ENCODE measurements at regions not wholly inside any gene's neighbourhood (a gene's known extent, or its start where the extent isn't known, plus 50 kb on each side); places are given as distances from the start of the nearest gene placed in this dataset.

GRCh38 chr5:2239201-2239910 lies 356.6 kb upstream of the IRX4 start:
- no peak overlapping the region for H3K4me3 ChIP-seq (replicated peaks in 1 of 3; ENCODE audit: insufficient read depth in 1 of 3, low read depth in 1 of 3, low read length in 3 of 3)
- no peak overlapping the region for H3K27ac ChIP-seq (ENCODE audit: insufficient read depth, low read depth, low read length)
- dilution Hi-C loops (cut with MboI; ENCODE audit: extremely low pct_ligation_motif_present, low sequenced_read_pairs) (no loop called here), intact Hi-C loops (cut with micrococcal nuclease) (no loop called here)
- no peak overlapping the region for H3K4me2 ChIP-seq (ENCODE audit: insufficient read depth, low read length)
- no peak for DNase-seq (ENCODE audit: low read depth, low spot score)
- no peaks in the 10 kb centered on the region for H3K27me3 ChIP-seq (ENCODE audit: control insufficient read depth in 2 of 2, insufficient read depth in 2 of 2, low read length in 2 of 2)
- no peaks in the 10 kb centered on the region for H3K4me1 ChIP-seq (ENCODE audit: control insufficient read depth, extremely low read depth, insufficient read depth, low read length)
- H4K20me1 ChIP-seq (replicated peaks; ENCODE audit: control insufficient read depth, extremely low read depth, insufficient read depth, low read length) = no peaks in the 10 kb centered on the region
- no peak overlapping the region for H3K9ac ChIP-seq (replicated peaks; ENCODE audit: extremely low read depth, insufficient read depth, low read length)
- H3K9me3 ChIP-seq (replicated peaks; ENCODE audit: control insufficient read depth, insufficient read depth, low read length) = peaks cover 5% of the 10 kb centered on the region
- no TSS peak for BruUV-seq (replicated peaks)
- TF ChIP-seq JUN (IDR thresholded peaks at IDR 0.05; ENCODE audit: borderline replicate concordance, insufficient read depth, insufficient read length, low read depth) (no peak), POLR2A (IDR thresholded peaks at IDR 0.05; ENCODE audit: low read depth, low read length) (no peak), EZH2 (IDR thresholded peaks at IDR 0.05; ENCODE audit: borderline replicate concordance, low read depth, low read length, severe bottlenecking) (no peak), MYC (IDR thresholded peaks at IDR 0.05; ENCODE audit: low read depth, low read length) (no peak), MAX (IDR thresholded peaks at IDR 0.05; ENCODE audit: insufficient read depth, insufficient read length) (no peak), POLR2AphosphoS5 (IDR thresholded peaks at IDR 0.05; ENCODE audit: insufficient read depth, low read depth, low read length) (no peak), GATA2 (IDR thresholded peaks at IDR 0.05; ENCODE audit: insufficient read depth, insufficient read length, low read depth, low read length) (no peak), CTCF (IDR thresholded peaks at IDR 0.05; ENCODE audit: extremely low read depth in 1 of 2, insufficient read depth in 1 of 2, low read depth in 1 of 2, low read length in 2 of 2) (no peak), FOS (IDR thresholded peaks at IDR 0.05; ENCODE audit: borderline replicate concordance, insufficient read depth, low read length) (no peak)
- no peaks in the 10 kb centered on the region for H3K9me1 ChIP-seq (replicated peaks; ENCODE audit: control insufficient read depth, extremely low read depth, insufficient read depth, low read length)
- no peaks in the 10 kb centered on the region for H3K79me2 ChIP-seq (ENCODE audit: control insufficient read depth, insufficient read depth, low read length)
- CTCF ChIA-PET = no interaction called here
- H3K36me3 ChIP-seq (ENCODE audit: control insufficient read depth in 2 of 2, extremely low read depth in 1 of 2, insufficient read depth in 2 of 2, low read length in 2 of 2) = no peaks in the 10 kb centered on the region
- H2AFZ ChIP-seq (ENCODE audit: low read depth, low read length) = no peak overlapping the region
- no peak for FAIRE-seq
- POLR2A ChIA-PET = no interaction called here

Data from endothelial cell of umbilical vein (primary cell).